GM21737 (cell line): ENCODE measurements at regions not wholly inside any gene's neighbourhood (a gene's known extent, or its start where the extent isn't known, plus 50 kb on each side); places are given as distances from the start of the nearest gene placed in this dataset.
"Not testable (repeated sequence)": the region's sequence is repeated elsewhere in the genome, so short reads cannot be mapped to it uniquely, and the experiment has no call there.

Source experiments
- ATAC-seq: cut with Tn5 transposase; IDR thresholded peaks from one replicate; pipeline ENCODE4 v1.9.1; 2021; ENCODE audit warnings: mild to moderate bottlenecking, moderate library complexity; ENCODE audit not compliant: unreplicated experiment

DNA sequence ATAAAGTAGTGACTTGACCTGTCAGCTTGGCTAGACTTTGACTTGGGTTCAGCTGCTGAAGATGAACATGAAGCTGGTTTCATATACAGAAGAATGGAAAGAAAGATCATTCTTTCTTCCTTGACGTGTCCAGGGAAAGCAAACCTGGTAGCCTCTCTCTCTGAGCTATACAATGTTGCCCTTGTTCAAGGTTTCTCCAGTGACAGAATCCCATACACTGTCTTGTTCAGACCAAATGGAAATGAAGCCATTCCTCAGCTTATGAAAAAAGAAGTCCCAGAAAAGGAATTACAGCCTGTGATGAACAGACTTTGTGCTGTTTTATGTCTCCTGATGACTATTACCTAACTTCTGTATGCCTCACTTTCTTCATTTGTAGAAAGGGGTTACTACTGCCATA lies 349.8 kb upstream of the KLF4 start:
- no peak for ATAC-seq

DNA sequence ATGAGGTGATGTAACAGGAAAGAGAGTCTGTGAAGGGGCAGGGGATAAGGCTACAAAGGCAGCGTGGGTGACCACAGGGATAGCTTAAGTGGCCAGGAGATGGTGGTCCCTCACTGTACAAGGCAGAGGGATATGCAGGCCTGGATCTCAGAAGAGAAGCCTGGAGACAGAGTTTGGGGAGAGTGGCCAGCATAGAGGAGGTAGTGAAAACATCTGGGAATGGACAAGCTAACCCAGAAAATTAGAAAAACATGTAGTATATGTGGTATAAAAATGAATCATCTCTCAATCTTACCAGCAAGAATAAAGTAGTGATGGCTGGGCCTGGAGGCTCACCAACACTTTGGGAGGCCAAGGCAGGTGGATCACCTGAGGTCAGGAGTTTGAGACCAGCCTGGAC lies 349.2 kb upstream of the KLF4 start:
- no peak for ATAC-seq

DNA sequence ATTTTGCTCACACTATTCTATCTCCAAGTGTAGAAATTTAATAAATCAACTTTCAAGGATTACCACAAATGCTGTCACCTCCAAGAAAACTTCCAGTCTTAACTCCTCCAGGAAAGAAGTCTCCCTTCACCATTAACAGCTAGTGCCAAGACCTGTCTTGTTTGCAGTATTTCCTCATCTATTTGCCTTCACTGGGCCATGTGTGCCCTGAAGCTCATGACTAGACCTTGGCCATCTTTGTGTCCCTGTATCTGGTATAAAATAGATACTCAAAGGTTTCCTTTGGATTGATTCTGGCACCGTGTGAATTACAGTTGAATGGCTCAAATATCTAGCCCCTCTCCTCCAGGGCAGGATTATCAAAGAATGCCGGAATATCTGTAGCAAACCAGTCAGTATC lies 346.7 kb upstream of the KLF4 start:
- no peak for ATAC-seq

DNA sequence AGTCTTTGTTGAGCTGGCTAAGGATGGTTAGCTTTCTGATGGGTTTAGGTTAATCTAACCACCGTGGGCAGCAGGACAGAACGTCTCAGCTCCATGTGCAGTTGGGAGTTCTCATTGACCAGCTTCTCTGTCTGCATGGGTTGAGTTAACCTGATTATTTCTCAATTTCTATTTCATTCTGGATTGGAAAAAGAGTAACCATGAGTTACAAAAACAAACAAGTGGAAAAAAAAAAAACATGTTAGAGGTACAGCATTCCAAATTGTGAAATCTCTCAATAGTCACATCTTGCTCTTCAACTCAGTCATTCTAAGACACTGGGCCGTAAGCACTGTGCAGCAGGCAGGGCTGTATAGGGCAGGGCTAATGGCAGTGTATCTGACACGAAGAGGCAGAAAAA lies 343.7 kb upstream of the KLF4 start:
- no peak for ATAC-seq

DNA sequence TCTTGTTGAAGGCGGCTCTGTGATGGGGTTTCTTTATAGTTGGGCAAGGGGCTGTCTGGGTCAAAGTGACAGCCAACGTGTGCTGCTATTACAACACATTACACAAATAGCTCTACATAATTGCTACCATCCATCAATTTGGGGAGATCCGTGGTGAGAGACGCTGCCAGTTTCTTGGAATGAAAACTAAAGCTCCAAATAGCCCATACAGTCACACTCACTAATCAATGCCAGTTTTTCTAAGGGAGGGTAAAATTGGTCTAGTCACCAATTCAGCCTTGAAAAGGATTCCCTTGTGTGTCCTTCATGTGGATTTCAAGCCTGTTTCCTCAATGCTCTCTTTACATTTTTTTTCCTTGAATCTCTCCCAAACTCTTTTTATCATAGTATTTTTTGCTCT lies 343.3 kb upstream of the KLF4 start:
- ATAC-seq = no peak

DNA sequence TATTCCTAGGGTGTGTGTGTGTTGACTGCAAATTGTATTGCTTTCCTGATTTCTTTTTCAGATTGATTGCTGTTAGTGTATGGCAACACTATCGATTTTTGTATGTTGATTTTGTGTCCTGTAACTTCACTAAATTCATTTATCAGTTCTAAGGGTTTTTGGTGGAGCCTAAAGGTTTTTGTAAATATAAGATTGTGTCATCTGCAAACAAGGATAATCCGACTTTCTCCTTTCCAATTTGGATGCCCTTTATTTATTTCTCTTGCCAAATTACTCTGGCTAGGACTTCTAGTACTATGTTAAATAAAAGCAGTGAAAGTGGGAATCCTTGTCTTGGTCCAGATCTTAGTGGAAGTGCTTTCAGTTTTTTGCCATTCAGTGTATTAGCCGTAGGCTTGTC lies 340.9 kb upstream of the KLF4 start:
- ATAC-seq = no peak

DNA sequence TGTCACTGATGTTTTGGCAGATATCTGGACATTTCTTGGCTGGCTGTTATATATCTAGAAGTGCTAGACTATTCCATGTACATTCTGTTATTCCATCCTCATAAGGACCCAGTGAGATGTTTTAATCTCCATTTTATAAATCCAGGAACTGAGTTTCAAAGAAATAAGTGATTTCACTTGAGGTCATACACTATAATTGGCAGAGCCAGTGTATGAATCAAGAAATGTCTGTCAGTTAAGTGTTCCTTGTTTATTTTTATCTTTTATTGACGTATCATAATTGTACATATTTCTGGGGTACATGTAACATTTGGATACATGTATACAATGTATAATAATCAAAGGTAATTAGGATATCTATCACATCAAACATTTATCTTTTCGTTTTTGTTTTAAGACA lies 338.3 kb upstream of the KLF4 start:
- ATAC-seq = no peak

DNA sequence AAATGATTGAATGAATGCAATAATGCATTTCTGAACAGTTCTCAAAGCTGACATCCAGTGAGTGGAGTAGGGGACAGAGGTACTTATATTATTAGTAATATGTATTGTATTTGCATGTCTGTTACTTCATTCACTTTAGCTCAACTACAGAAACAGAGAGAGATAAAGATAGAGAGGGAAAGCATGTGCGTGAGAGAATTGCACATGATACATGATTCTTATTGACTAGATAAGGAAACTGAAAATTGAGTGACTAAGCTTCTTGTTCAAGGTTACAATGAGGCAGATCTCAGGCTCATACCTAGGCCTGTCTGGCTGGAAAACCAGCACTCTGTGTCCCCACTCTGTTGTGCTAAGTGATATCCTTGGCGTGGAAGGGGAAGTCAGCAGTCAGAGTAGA lies 337.7 kb upstream of the KLF4 start:
- no peak for ATAC-seq

DNA sequence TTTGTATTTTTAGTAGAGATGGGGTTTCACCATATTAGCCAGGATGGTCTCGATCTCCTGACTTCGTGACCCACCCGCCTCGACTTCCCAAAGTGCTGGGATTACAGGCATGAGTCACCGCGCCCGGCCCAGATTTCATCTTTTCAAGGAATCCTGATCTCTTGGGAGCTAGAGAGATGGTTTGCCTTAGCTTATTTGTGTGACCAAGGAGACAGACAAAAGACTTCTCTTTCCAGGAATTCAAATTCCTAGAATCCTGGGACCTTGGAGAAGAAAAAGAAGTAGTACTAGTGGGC lies 337.1 kb upstream of the KLF4 start:
- ATAC-seq = not testable (repeated sequence)

DNA sequence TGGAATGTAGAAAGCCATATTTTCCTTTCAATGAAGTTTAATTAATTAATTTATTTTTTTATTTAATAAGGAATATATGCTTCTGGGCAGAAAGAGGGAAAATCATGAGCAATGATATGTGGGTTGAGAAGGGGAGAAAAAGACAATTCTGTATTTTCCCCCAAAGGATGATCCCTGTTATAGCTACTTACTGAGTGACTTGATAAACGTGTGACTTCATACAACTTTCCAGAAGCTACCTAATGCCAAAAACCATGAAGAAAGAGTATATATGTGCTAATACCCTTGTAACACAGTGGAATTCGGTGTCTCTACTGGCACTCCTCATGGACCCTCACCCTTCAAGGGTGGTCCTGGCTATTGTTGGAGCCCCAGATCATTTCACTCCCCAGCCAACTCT lies 335.0 kb upstream of the KLF4 start:
- ATAC-seq = no peak

DNA sequence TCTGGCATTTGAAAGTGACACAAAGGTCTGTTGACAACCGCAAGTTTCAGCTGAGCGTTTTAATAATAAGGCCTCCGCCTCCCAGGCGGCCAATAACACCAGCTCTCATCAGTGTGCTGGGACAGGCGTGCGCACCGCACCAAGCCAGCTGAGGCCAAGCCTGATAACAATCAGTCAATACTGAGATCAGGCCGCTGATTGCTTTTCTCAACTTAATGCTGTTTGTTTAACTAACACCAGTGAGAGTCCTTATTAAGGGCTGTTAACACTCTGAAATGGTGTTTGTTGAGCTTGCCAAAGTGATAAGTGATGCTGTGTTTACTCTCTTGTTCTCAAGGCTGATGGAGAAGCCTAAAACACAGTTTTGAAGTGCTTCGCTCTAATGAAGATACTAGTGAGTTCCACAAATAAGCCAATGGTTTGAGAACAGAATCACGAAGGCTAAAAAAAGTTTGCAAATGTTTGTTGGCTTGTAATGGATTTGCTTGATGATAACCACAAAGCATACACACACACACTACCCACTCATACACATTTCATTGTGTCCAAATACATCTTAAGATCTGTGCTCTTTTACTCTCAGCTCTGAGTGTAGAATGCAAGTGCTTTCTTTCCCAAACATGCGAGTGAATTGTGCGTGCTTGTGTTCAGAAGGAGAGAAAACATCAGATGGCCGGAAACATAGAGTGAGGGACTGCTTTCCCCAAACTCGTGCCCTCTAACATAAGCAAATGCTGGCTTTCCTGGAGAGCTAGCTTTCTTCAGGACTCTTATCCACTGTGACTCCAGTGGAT lies 330.4 kb upstream of the KLF4 start:
- no peak for ATAC-seq

DNA sequence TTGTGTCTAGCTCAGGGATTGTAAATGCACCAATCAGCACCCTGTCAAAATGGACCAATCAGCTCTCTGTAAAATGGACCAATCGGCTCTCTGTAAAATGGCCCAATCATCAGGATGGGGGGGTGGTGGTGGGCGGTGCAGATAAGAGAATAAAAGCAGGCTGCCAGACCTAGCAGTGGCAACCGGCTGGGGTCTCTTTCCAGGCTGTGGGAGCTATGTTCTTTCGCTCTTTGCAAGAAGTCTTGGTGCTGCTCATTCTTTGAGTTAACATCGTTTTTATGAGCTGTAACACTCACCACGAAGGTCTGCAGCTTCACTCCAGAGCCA lies 328.9 kb upstream of the KLF4 start:
- ATAC-seq = not testable (repeated sequence)

DNA sequence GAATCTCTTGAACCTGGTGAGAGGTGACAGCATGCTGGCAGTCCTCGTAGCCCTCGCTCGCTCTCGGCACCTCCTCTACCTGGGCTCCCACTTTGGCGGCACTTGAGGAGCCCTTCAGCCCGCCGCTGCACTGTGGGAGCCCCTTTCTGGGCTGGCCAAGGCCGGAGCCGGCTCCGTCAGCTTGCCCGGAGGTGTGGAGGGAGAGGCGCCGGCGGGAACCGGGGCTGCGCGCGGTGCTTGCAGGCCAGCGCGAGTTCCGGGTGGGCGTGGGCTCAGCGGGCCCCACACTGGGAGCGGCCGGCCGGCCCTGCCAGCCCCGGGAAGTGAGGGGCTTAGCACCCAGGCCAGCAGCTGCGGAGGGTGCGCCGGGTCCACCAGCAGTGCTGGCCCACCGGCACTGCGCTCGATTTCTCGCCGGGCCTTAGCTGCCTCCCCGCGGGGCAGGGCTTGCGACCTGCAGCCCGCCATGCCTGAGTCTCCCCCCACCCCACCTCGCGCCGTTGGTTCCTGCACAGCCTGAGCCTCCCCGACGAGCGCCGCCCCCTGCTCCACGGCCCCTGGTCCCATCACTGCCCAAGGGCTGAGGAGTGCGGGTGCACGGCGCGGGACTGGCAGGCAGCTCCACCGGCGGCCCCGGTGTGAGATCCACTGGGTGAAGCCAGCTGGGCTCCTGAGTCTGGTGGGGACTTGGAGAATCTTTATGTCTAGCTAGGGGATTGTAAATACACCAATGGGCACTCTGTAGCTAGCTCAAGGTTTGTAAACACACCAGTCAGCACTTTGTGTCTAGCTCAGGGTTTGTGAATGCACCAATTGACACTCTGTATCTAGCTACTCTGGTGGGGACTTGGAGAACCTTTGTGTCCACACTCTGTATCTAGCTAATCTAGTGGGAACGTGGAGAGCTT lies 328.3 kb upstream of the KLF4 start:
- not testable (repeated sequence) for ATAC-seq

DNA sequence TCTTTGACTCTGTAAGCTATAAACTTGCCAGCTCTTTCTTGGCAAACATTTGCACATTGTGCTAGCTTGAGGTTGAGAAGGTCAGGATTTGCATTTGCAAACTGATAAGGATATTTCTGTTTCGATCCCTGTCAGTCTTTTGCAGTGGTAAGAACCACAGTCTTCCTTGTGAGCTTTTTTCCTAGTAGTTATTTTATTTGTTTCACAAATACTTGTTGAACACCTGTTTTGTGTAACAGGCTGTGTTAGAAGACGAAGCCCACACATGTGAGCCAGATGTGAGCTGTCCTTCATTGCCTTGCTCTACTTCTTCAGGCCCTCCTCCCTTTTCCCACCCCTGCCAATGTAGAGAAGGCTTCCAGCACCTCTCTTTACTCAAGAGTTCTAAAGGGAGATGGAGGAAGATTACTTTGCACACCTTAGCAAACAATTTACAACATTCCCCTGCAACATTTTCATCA lies 327.0 kb upstream of the KLF4 start:
- no peak for ATAC-seq

DNA sequence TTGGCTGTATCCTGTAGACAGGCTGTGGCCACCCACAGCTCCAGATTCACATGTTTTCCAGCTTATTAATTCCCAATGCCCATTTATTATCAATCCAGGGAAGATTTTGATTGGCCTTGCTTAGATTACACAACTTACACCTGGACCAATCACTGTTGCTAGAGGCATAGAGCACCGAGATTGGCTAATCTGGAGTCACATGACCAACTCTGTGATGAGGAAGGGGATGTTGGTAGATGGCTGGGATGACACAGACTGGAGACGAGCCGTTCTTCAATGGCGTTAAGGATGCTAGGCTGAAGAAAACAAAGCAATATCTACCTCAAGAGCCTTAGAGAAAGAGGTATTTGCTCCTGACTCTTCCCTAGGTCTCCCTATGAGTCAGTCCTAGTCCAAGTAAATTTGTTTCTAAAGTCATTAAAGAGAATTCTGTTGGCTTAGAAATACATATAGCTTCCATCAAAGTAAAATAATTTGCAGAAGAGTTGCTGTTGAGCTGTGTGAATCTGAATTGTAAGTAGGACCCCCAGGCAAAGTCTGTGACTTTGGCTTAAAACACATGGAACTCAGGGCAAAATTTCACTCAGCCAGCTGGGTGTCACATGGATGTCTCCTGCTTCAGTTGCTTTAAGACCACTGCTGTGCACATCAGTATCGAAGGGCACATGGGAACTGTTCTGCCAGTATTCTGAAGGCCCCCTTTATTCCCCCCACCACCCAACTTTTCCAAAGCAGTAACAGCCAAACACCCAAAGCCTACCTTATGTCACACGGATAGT lies 326.4 kb upstream of the KLF4 start:
- no peak for ATAC-seq

DNA sequence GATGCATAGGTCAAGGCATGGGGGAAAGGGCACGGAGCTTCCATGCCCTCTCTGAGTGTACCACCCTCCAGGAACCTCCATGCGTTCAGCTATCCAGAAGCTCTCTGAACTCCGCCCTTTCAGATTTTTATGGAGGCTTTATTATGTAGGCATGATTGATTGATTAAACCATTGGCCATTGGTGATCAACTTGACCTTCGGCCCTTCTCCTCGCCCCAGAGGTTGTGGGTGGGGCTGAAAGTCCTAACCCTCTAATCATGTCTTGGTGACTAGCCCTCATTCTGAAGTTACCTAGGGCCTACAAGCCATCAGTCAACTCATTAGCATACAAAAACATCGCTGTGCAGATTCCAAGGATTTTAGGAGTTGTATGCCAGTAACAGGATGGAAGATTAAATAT lies 323.7 kb upstream of the KLF4 start:
- ATAC-seq = no peak

DNA sequence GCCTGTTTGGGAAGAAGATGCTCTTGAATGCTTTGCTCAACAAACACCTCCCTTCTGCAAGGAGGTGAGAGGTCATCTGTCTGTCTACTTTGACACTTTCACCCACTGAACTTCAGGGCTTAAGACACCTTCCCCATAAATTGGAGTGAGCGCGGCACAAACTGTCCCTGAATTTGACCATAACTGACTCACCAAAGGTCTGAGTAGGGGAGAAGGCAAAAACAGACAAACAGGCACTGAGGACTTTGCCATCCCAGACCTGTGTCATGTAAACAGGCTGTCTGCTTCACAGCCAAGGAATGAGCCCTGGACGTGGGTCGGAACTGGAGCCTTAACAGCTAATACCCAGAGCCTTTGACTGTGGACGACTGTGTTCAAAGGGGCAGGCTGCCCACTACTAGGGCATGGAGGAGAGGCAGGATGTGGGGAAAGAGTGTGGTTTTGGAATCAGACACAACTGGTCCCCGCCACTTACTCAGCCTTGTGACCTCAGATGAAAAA lies 320.9 kb upstream of the KLF4 start:
- no peak for ATAC-seq

DNA sequence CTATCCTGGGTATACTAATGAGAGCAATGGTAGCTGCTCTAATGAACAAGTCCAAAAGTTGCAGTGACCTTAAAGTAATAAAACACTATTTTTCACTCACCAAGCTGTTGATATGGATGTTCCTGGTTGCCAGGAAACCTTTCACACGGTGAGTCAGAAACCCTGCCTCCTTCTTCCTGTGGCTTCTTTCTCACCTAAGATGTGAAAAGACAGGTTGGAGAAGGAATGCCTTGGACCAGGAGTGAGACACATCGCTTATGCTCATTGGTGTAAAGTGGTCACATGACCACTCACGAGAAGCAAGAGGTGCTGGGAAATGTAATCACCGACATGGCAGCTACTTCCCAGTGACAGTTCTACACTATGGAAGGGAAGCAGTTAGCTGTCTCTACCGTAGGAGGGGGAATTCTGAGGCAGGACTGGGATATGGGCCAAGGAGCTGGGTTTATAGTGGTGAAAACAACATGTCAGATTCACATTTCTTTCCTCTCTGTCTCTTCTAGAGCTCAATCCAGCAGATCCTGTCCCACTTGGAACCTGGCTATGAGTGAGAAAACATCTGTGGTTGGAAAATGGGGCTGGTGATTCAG lies 320.4 kb upstream of the KLF4 start:
- no peak for ATAC-seq

DNA sequence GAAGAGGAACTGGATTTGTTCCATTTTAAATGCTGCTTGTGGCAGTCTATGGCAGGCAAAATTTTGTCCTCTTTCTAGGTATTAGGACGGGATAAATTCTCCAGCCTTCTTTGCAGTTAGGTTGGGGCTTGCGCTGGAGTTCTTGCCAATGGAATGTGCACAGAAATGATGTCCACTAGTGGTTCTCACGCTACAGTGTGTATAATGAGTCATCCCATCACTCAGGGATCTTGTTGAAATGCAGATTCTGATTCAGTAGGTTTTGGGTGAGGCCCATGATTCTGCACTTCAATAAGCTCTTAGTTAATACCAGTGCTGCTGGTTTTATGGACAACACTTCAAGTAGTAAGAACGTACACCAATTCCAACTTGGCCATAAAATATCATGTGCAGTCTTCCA lies 317.6 kb upstream of the KLF4 start:
- ATAC-seq = no peak

DNA sequence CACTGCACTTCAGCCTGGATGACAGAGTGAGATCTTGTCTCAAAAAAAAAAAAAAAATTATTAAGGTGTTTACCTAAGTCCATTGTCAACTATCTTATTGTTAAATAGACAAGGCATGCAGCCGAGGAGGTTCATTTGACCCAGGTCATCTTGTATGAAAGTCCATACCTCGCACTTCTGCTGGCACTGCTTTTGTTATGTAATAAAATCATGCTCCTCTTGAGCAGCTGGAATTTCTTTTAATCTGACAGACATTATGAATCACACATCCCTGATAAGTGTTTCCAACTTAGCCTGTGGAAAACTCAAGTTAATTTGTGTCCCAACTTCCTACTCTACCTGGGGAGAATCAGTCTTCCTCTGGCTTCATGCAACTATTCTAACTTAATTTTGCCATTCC lies 315.6 kb upstream of the KLF4 start:
- ATAC-seq = no peak

DNA sequence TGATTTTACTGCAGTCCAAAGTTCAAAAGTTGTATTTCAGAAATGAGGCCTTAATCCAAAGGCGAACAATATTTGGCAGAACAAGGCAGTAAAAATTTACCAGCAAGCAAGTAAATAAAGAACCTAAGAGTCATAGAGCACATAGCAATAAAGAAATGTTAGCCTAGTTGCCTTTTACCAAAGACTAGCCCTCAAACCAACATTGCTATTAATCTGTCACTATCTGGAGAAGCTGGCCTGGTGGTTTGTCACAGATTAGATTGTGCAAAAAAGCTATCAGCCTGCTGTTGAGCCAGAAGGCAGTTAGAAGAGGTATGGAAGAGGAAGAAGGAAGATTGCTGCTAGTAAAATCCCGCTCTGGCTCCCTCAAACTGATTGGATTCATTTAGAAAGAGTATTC lies 304.7 kb upstream of the KLF4 start:
- no peak for ATAC-seq
